Fibroblast of lung (primary cell): ENCODE measurements at regions not wholly inside any gene's neighbourhood (a gene's known extent, or its start where the extent isn't known, plus 50 kb on each side); places are given as distances from the start of the nearest gene placed in this dataset.

Experiments used
- DNase-seq, 2 donors: peaks; one replicate each; pipeline versions ENCODE4 v3.0.0 to v3.0.0-alpha.2; 2010; ENCODE audit warnings: low read depth in 2 of 2
- H2AFZ ChIP-seq: 2 replicates; pipeline ENCODE4 v1.5.1; 2012; ENCODE audit warnings: low read length, control low read depth, inconsistent platforms
- H3K27ac ChIP-seq: 2 replicates; pipeline ENCODE4 v1.5.1; 2011; ENCODE audit warnings: low read length, control low read depth; ENCODE audit not compliant: insufficient read depth
- H3K27me3 ChIP-seq: 2 replicates; pipeline ENCODE4 v1.5.1; 2011; ENCODE audit warnings: mild to moderate bottlenecking, low read length; ENCODE audit not compliant: control insufficient read depth, insufficient read depth
- H3K36me3 ChIP-seq: 2 replicates; pipeline ENCODE4 v1.5.1; 2011; ENCODE audit warnings: low read length; ENCODE audit not compliant: control insufficient read depth, insufficient read depth
- H3K4me1 ChIP-seq: 2 replicates; pipeline ENCODE4 v1.5.1; 2011; ENCODE audit warnings: low read length; ENCODE audit not compliant: control insufficient read depth, insufficient read depth; ENCODE audit errors: extremely low read depth
- H3K4me2 ChIP-seq: 2 replicates; pipeline ENCODE4 v1.5.1; 2011; ENCODE audit warnings: low read length, control low read depth; ENCODE audit not compliant: insufficient read depth; ENCODE audit errors: extremely low read depth
- H3K4me3 ChIP-seq, 4 experiments: fragments of 200-600 bp in 1 of 4; sonication (generic) in 1 of 4; replicated peaks in 1 of 4; 2 replicates each; pipeline ENCODE4 v1.5.1; 2011 to 2016; ENCODE audit warnings: low read length in 4 of 4, low read depth in 3 of 4, mild to moderate bottlenecking in 3 of 4, control low read depth in 2 of 4, inconsistent platforms in 1 of 4, mixed read lengths in 1 of 4; ENCODE audit not compliant: insufficient read depth in 1 of 4; ENCODE audit errors: control extremely low read depth in 1 of 4
- H3K79me2 ChIP-seq: 2 replicates; pipeline ENCODE4 v1.5.1; 2012; ENCODE audit warnings: mild to moderate bottlenecking, low read length, inconsistent platforms; ENCODE audit not compliant: control insufficient read depth, insufficient read depth
- H3K9ac ChIP-seq: 2 replicates; pipeline ENCODE4 v1.5.1; 2011; ENCODE audit warnings: mild to moderate bottlenecking, low read length, control low read depth; ENCODE audit not compliant: insufficient read depth
- H3K9me3 ChIP-seq: 2 replicates; pipeline ENCODE4 v1.5.1; 2012; ENCODE audit warnings: low read depth, low read length; ENCODE audit not compliant: control insufficient read depth, insufficient read depth
- H4K20me1 ChIP-seq: 2 replicates; pipeline ENCODE4 v1.5.1; 2011; ENCODE audit warnings: low read length; ENCODE audit not compliant: control insufficient read depth, insufficient read depth; ENCODE audit errors: extremely low read depth
- EZH2 ChIP-seq: IDR thresholded peaks from 2 replicates; pipeline ENCODE4 v1.5.1; 2012; ENCODE audit warnings: low read length, control low read depth, mild to moderate bottlenecking; ENCODE audit errors: missing control alignments
- TF ChIP-seq, protein P1 (sequence below), 2 donors: IDR thresholded peaks in 1 of 2; conservative IDR thresholded peaks in 1 of 2; 1 replicate in 1 of 2; 2 replicates in 1 of 2; pipeline ENCODE4 v1.5.1; 2011 to 2012; ENCODE audit warnings: low read length in 2 of 2, control low read depth in 1 of 2, inconsistent platforms in 1 of 2, low read depth in 1 of 2, mild to moderate bottlenecking in 1 of 2

DNA sequence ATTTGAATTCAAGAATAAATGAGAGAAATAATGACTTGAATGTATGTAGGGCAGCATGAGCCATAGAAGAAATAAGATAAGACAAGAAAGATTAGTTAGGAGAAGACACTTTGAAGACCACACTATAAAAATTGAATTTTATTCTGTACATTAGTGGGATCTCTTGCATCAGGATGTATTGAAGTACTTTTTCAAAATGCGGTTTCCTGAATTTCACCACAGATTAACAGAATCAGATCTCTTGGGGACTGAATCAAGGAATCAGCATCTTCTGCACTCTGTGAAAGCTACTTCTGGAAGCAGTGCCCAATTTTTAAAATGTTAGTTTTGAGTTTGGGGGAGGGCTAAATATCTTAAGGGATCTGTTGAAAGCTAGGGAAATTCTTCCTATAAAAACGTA, 763.9 kb upstream of the GOLIM4 start:
- Histone ChIP-seq H2AFZ (no peak overlapping the region), H3K4me1 (no peaks in the 10 kb centered on the region), H3K27ac (no peak overlapping the region), H3K36me3 (no peaks in the 10 kb centered on the region), H3K4me3 (no peak overlapping the region), H3K4me2 (no peak overlapping the region), H3K9me3 (no peaks in the 10 kb centered on the region), H3K9ac (no peak overlapping the region), H4K20me1 (no peaks in the 10 kb centered on the region), H3K79me2 (no peaks in the 10 kb centered on the region), H3K27me3 (no peaks in the 10 kb centered on the region)
- TF ChIP-seq, protein P1, sequence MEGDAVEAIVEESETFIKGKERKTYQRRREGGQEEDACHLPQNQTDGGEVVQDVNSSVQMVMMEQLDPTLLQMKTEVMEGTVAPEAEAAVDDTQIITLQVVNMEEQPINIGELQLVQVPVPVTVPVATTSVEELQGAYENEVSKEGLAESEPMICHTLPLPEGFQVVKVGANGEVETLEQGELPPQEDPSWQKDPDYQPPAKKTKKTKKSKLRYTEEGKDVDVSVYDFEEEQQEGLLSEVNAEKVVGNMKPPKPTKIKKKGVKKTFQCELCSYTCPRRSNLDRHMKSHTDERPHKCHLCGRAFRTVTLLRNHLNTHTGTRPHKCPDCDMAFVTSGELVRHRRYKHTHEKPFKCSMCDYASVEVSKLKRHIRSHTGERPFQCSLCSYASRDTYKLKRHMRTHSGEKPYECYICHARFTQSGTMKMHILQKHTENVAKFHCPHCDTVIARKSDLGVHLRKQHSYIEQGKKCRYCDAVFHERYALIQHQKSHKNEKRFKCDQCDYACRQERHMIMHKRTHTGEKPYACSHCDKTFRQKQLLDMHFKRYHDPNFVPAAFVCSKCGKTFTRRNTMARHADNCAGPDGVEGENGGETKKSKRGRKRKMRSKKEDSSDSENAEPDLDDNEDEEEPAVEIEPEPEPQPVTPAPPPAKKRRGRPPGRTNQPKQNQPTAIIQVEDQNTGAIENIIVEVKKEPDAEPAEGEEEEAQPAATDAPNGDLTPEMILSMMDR (conservative IDR thresholded peaks at IDR 0.05 in 1 of 2, IDR thresholded peaks at IDR 0.05 in 1 of 2; ENCODE audit: low read depth in 1 of 2, low read length in 2 of 2), result no peak
- TF ChIP-seq EZH2, result no peak
- DNase-seq, result no peak

DNA sequence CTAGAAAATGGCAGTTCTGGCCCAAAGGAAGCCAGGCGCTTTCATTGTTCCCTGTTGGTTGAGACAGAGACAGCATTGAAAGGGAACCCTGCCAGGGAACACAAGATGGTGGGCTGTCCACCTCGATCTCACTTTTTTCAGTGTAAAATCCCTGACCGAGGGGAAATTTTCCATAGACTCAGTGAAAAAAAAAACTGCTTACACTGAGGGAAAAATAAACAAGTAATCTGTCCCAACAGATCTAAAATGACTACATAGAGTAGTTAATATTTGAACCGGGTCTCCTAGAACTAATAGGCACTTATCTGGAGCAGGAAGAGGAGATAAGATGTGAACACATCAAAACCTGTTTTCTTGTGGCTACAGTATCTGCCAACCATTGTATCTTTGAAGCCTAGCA, 763.4 kb upstream of the GOLIM4 start:
- Histone ChIP-seq H3K9me3 (no peaks in the 10 kb centered on the region), H3K36me3 (no peaks in the 10 kb centered on the region), H2AFZ (no peak overlapping the region), H3K79me2 (no peaks in the 10 kb centered on the region), H3K4me1 (no peaks in the 10 kb centered on the region), H3K9ac (no peak overlapping the region), H3K27ac (no peak overlapping the region), H4K20me1 (no peaks in the 10 kb centered on the region), H3K4me3 (no peak overlapping the region), H3K4me2 (no peak overlapping the region), H3K27me3 (no peaks in the 10 kb centered on the region)
- no peak for DNase-seq
- TF ChIP-seq, protein P1 (conservative IDR thresholded peaks at IDR 0.05 in 1 of 2, IDR thresholded peaks at IDR 0.05 in 1 of 2; ENCODE audit: low read depth in 1 of 2, low read length in 2 of 2), result no peak
- no peak for TF ChIP-seq EZH2

DNA sequence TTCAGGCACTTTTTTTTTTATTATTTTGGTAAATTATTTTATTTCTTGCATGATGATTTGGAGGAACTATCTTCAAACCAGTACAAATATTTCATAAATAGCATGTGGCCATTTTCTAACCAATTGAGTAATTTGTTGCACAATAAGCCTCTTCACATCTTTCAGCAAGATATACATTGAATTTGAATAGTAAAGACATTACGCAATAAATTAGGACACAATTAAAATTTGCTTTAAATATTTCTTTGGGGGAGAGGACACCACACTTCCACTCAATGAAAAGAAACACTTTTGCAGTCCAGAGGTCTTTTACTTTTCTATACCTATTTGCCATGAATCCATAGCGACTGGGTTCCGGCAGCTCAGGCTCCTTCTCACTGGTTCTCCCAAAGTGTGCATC, 762.6 kb upstream of the GOLIM4 start:
- TF ChIP-seq, protein P1 (conservative IDR thresholded peaks at IDR 0.05 in 1 of 2, IDR thresholded peaks at IDR 0.05 in 1 of 2; ENCODE audit: low read depth in 1 of 2, low read length in 2 of 2), result no peak
- no peak for TF ChIP-seq EZH2
- no peak for DNase-seq
- H3K9me3 ChIP-seq, result no peaks in the 10 kb centered on the region
- no peak overlapping the region for H2AFZ ChIP-seq
- H3K9ac ChIP-seq, result no peak overlapping the region
- H3K27me3 ChIP-seq, result no peaks in the 10 kb centered on the region
- H3K4me2 ChIP-seq, result no peak overlapping the region
- H3K4me1 ChIP-seq, result no peaks in the 10 kb centered on the region
- no peaks in the 10 kb centered on the region for H3K36me3 ChIP-seq
- H3K79me2 ChIP-seq, result no peaks in the 10 kb centered on the region
- H3K4me3 ChIP-seq, result no peak overlapping the region
- H3K27ac ChIP-seq, result no peak overlapping the region
- H4K20me1 ChIP-seq, result no peaks in the 10 kb centered on the region
